DND-41 (cell line): ENCODE measurements at regions not wholly inside any gene's neighbourhood (a gene's known extent, or its start where the extent isn't known, plus 50 kb on each side); places are given as distances from the start of the nearest gene placed in this dataset.
"Not testable (repeated sequence)": the region's sequence is repeated elsewhere in the genome, so short reads cannot be mapped to it uniquely, and the experiment has no call there.

Experiments
- CTCF ChIP-seq: IDR thresholded peaks from 2 replicates; pipeline ENCODE4 v1.5.1; 2012; ENCODE audit warnings: borderline replicate concordance, low read length, moderate library complexity, mild to moderate bottlenecking; ENCODE audit not compliant: poor library complexity, severe bottlenecking; ENCODE audit errors: extremely low read depth
- EZH2 ChIP-seq: IDR thresholded peaks from 3 replicates; pipeline ENCODE4 v1.6.1; 2012; ENCODE audit warnings: borderline replicate concordance, low read depth, mild to moderate bottlenecking, moderate library complexity, low read length, inconsistent platforms; ENCODE audit not compliant: severe bottlenecking

- not testable (repeated sequence) for TF ChIP-seq CTCF, EZH2
These were observed 325.7 kb upstream of the PIK3R1 start for GRCh38 chr5:67889870-67890269.
